ENCODE measurements at regions not wholly inside any gene's neighbourhood (a gene's known extent, or its start where the extent isn't known, plus 50 kb on each side); places are given as distances from the start of the nearest gene placed in this dataset.

- TF ChIP-seq CTCF (conservative IDR thresholded peaks at IDR 0.05; ENCODE audit: low read depth, low read length), result no peak
These were observed 51.1 kb upstream of the CRHR1 start for GRCh38 chr17:45732926-45733505.

GRCh38 chr17:45733781-45734180 lies 50.3 kb upstream of the CRHR1 start:
- H3K4me3 ChIP-seq (ENCODE audit: low read depth, low read length), result no peak overlapping the region
- DNase-seq (ENCODE audit: low read depth), result no peak
- TF ChIP-seq CTCF (conservative IDR thresholded peaks at IDR 0.05; ENCODE audit: low read depth, low read length), result no peak

More at GRCh38 chr17:45732926-45733505, 51.1 kb upstream of the CRHR1 start:
- H3K4me3 ChIP-seq (ENCODE audit: low read depth, low read length), result no peak overlapping the region
- DNase-seq (ENCODE audit: low read depth), result no peak
